ENCODE measurements at regions not wholly inside any gene's neighbourhood (a gene's known extent, or its start where the extent isn't known, plus 50 kb on each side); places are given as distances from the start of the nearest gene placed in this dataset.
"Not testable (repeated sequence)": the region's sequence is repeated elsewhere in the genome, so short reads cannot be mapped to it uniquely, and the experiment has no call there.

- not testable (repeated sequence) for TF ChIP-seq POLR2A (IDR thresholded peaks at IDR 0.05; ENCODE audit: low read length); GATA1 (IDR thresholded peaks at IDR 0.05; ENCODE audit: low read depth, low read length)
These were observed 284.8 kb upstream of the SMIM21 start for GRCh38 chr18:75712124-75712867.
